GM23248 (cell line): ENCODE measurements at regions not wholly inside any gene's neighbourhood (a gene's known extent, or its start where the extent isn't known, plus 50 kb on each side); places are given as distances from the start of the nearest gene placed in this dataset.

Experiments
- DNase-seq: peaks from one replicate; pipeline ENCODE4 v3.0.0-alpha.2; 2015
- H2AFZ ChIP-seq: fragments of 200-600 bp; sonication (generic); 2 replicates; pipeline ENCODE4 v1.6.1; 2016; ENCODE audit warnings: antibody characterized with exemption
- H3F3A ChIP-seq: fragments of 200-600 bp; sonication (generic); 2 replicates; pipeline ENCODE4 v1.6.1; 2016; ENCODE audit warnings: mild to moderate bottlenecking, antibody characterized with exemption, mixed run types; ENCODE audit not compliant: insufficient read depth
- H3K27ac ChIP-seq: fragments of 200-600 bp; sonication (generic); 2 replicates; pipeline ENCODE4 v1.5.1; 2016; ENCODE audit warnings: mild to moderate bottlenecking
- H3K27me3 ChIP-seq: fragments of 200-600 bp; sonication (generic); replicated peaks from 2 replicates; pipeline ENCODE4 v1.6.1; 2016; ENCODE audit warnings: mild to moderate bottlenecking; ENCODE audit not compliant: insufficient read depth
- H3K36me3 ChIP-seq: fragments of 200-600 bp; sonication (generic); 2 replicates; pipeline ENCODE4 v1.6.1; 2016; ENCODE audit warnings: low read depth, mild to moderate bottlenecking
- H3K4me1 ChIP-seq: fragments of 200-600 bp; sonication (generic); 2 replicates; pipeline ENCODE4 v1.6.1; 2016; ENCODE audit warnings: mild to moderate bottlenecking; ENCODE audit not compliant: insufficient read depth
- H3K4me2 ChIP-seq: fragments of 200-600 bp; sonication (generic); one replicate; pipeline ENCODE4 v1.6.1; 2016; ENCODE audit warnings: mild to moderate bottlenecking; ENCODE audit not compliant: unreplicated experiment
- H3K4me3 ChIP-seq: fragments of 200-600 bp; sonication (generic); 2 replicates; pipeline ENCODE4 v1.5.1; 2016; ENCODE audit warnings: mild to moderate bottlenecking
- H3K79me2 ChIP-seq: fragments of 200-600 bp; sonication (generic); 2 replicates; pipeline ENCODE4 v1.6.1; 2016; ENCODE audit warnings: mild to moderate bottlenecking; ENCODE audit not compliant: insufficient read depth
- H3K9ac ChIP-seq: fragments of 200-600 bp; sonication (generic); 2 replicates; pipeline ENCODE4 v1.6.1; 2016; ENCODE audit warnings: mild to moderate bottlenecking
- H3K9me2 ChIP-seq: fragments of 200-600 bp; sonication (generic); 2 replicates; pipeline ENCODE4 v1.6.1; 2016; ENCODE audit warnings: mixed run types, mild to moderate bottlenecking, moderate library complexity; ENCODE audit not compliant: insufficient read depth
- H3K9me3 ChIP-seq: fragments of 200-600 bp; sonication (generic); one replicate; pipeline ENCODE4 v1.6.1; 2017; ENCODE audit warnings: low read depth
- H4K20me1 ChIP-seq: fragments of 200-600 bp; sonication (generic); 2 replicates; pipeline ENCODE4 v1.6.0; 2016; ENCODE audit not compliant: insufficient read depth
- EZH2 ChIP-seq: fragments of 200-600 bp; sonication (generic); IDR thresholded peaks from 2 replicates; pipeline ENCODE4 v1.6.1; 2018; ENCODE audit warnings: antibody characterized with exemption, mild to moderate bottlenecking; ENCODE audit not compliant: insufficient read depth, poor library complexity, severe bottlenecking
- EZH2phosphoT487 ChIP-seq: fragments of 200-600 bp; sonication (generic); IDR thresholded peaks from 2 replicates; pipeline ENCODE4 v1.6.1; 2018; ENCODE audit warnings: antibody characterized with exemption, moderate library complexity, mild to moderate bottlenecking, low read depth; ENCODE audit not compliant: insufficient read depth
- WGBS, 2 experiments: methylation state at CpG; one replicate each; pipeline ENCODE4 v1.1.6; 2015 to 2017; ENCODE audit warnings: low lambda C conversion rate in 2 of 2, low coverage in 1 of 2; ENCODE audit errors: missing lambda C conversion rate in 2 of 2; 5-methylcytosine and 5-hydroxymethylcytosine counted together
- in situ Hi-C: fragments of 300-500 bp; cut with MboI; formaldehyde crosslinking; loops from 2 replicates; pipeline ENCODE4 v1.15.0; 2020

GRCh38 chr9:31873722-31874121 is 510.7 kb upstream of the ACO1 start:
- TF ChIP-seq EZH2, result no peak
- no peaks in the 10 kb centered on the region for H3K9me3 ChIP-seq
- no peaks in the 10 kb centered on the region for H3K36me3 ChIP-seq
- no peaks in the 10 kb centered on the region for H4K20me1 ChIP-seq
- H3F3A ChIP-seq, result no peaks in the 10 kb centered on the region
- no peak overlapping the region for H3K4me3 ChIP-seq
- in situ Hi-C loops, result loop anchor here (25.0 kb wide), 1 partner anchor 289 kb away; no protein-coding TSS in a partner anchor
- no peaks in the 10 kb centered on the region for H3K9me2 ChIP-seq
- H3K27me3 ChIP-seq, result no peaks in the 10 kb centered on the region
- no peak overlapping the region for H3K4me2 ChIP-seq
- no peak overlapping the region for H3K9ac ChIP-seq
- no peaks in the 10 kb centered on the region for H3K4me1 ChIP-seq
- DNase-seq, result no peak
- H3K27ac ChIP-seq, result no peak overlapping the region
- WGBS, 2 experiments, result 26 to 29% methylated on average over 7 of the region's 7 CpGs
- no peaks in the 10 kb centered on the region for H3K79me2 ChIP-seq
- H2AFZ ChIP-seq, result no peak overlapping the region

GRCh38 chr9:31894008-31894407 is 490.4 kb upstream of the ACO1 start:
- Histone ChIP-seq H3K27me3 (no peaks in the 10 kb centered on the region), H3F3A (no peaks in the 10 kb centered on the region), H3K36me3 (no peaks in the 10 kb centered on the region), H3K9me3 (no peaks in the 10 kb centered on the region), H3K4me3 (no peak overlapping the region), H3K9me2 (no peaks in the 10 kb centered on the region), H3K4me2 (no peak overlapping the region), H3K27ac (no peak overlapping the region), H3K9ac (no peak overlapping the region), H2AFZ (no peak overlapping the region), H3K4me1 (no peaks in the 10 kb centered on the region), H4K20me1 (no peaks in the 10 kb centered on the region; the same call in 1 of the 2 replicates), H3K79me2 (no peaks in the 10 kb centered on the region)
- in situ Hi-C loops, result loop anchor here (10.0 to 25.0 kb wide), 2 partner anchors 61 to 107 kb away; no protein-coding TSS in a partner anchor
- TF ChIP-seq EZH2 (no peak), EZH2phosphoT487 (no peak)
- 5 to 7% methylated on average over 4 of the region's 4 CpGs for WGBS, 2 experiments
- no peak for DNase-seq

GRCh38 chr9:31908158-31908890 is 476.1 kb upstream of the ACO1 start:
- H3K4me1 ChIP-seq, result no peaks in the 10 kb centered on the region
- no peaks in the 10 kb centered on the region for H3K9me3 ChIP-seq
- TF ChIP-seq EZH2 (no peak), EZH2phosphoT487 (no peak)
- peak; percentile 3 for DNase-seq
- no peaks in the 10 kb centered on the region for H3K79me2 ChIP-seq
- H3F3A ChIP-seq, result no peaks in the 10 kb centered on the region
- H2AFZ ChIP-seq, result no peak overlapping the region
- H3K27ac ChIP-seq, result no peak overlapping the region
- H3K9ac ChIP-seq, result no peak overlapping the region
- WGBS, 2 experiments, result 38 to 40% methylated on average over 6 of the region's 6 CpGs
- no peak overlapping the region for H3K4me2 ChIP-seq
- no peaks in the 10 kb centered on the region for H3K36me3 ChIP-seq
- H3K27me3 ChIP-seq, result no peaks in the 10 kb centered on the region
- no peaks in the 10 kb centered on the region for H4K20me1 ChIP-seq
- H3K4me3 ChIP-seq, result no peak overlapping the region
- in situ Hi-C loops, result loop anchor here (25.0 kb wide), 1 partner anchor 1121 kb away; no protein-coding TSS in a partner anchor
- H3K9me2 ChIP-seq, result no peaks in the 10 kb centered on the region

GRCh38 chr9:31908891-31909480 is 475.5 kb upstream of the ACO1 start:
- Histone ChIP-seq H4K20me1 (no peaks in the 10 kb centered on the region), H3K4me2 (no peak overlapping the region), H3K9me2 (no peaks in the 10 kb centered on the region), H3K9me3 (no peaks in the 10 kb centered on the region), H3K27ac (no peak overlapping the region), H2AFZ (no peak overlapping the region), H3K27me3 (no peaks in the 10 kb centered on the region), H3F3A (no peaks in the 10 kb centered on the region), H3K4me1 (no peaks in the 10 kb centered on the region), H3K36me3 (no peaks in the 10 kb centered on the region), H3K4me3 (no peak overlapping the region), H3K79me2 (no peaks in the 10 kb centered on the region), H3K9ac (no peak overlapping the region)
- in situ Hi-C loops, result loop anchor here (25.0 kb wide), 1 partner anchor 1122 kb away; no protein-coding TSS in a partner anchor
- 23 to 30% methylated on average over 11 of the region's 11 CpGs for WGBS, 2 experiments
- TF ChIP-seq EZH2, result no peak
- DNase-seq, result no peak
